Stimulated activated memory B cell treated with anti-CD40 and anti-IgM and Interleukin-4, amounts not matched to agents 10 μg/mL and 1 μg/mL and 100 μg/mL, for 72 hours (primary cell): ENCODE measurements at regions not wholly inside any gene's neighbourhood (a gene's known extent, or its start where the extent isn't known, plus 50 kb on each side); places are given as distances from the start of the nearest gene placed in this dataset.
"Not testable (repeated sequence)": the region's sequence is repeated elsewhere in the genome, so short reads cannot be mapped to it uniquely, and the experiment has no call there.

Source experiments
- ATAC-seq: fragments of 150-1000 bp; cut with Tn5 transposase; 2 replicates; pipeline ENCODE4 v1.10.0; 2021
- H3K27ac Mint-ChIP-seq: one replicate; pipeline ENCODE4 v1.8.0; 2022; ENCODE audit warnings: mild to moderate bottlenecking, mixed read lengths
- H3K27me3 Mint-ChIP-seq: one replicate; pipeline ENCODE4 v1.8.0; 2022; ENCODE audit warnings: mixed read lengths
- H3K36me3 Mint-ChIP-seq: one replicate; pipeline ENCODE4 v1.8.0; 2022; ENCODE audit warnings: mixed read lengths
- H3K4me1 Mint-ChIP-seq: one replicate; pipeline ENCODE4 v1.8.0; 2022; ENCODE audit warnings: mixed read lengths
- H3K4me3 Mint-ChIP-seq: one replicate; pipeline ENCODE4 v1.8.0; 2022; ENCODE audit warnings: mild to moderate bottlenecking, moderate library complexity, mixed read lengths
- H3K9me3 Mint-ChIP-seq: one replicate; pipeline ENCODE4 v1.8.0; 2022; ENCODE audit warnings: mixed read lengths

GRCh38 chr1:221525749-221526148 is 216.1 kb downstream of the DUSP10 start:
- ATAC-seq = no peak
- Mint-ChIP-seq H3K27ac (no peak overlapping the region), H3K4me3 (no peak overlapping the region), H3K4me1 (no peaks in the 10 kb centered on the region), H3K9me3 (no peaks in the 10 kb centered on the region), H3K36me3 (no peaks in the 10 kb centered on the region), H3K27me3 (peaks cover 22% of the 10 kb centered on the region)

GRCh38 chr1:221527302-221527701 is 214.6 kb downstream of the DUSP10 start:
- no peak for ATAC-seq
- no peaks in the 10 kb centered on the region for H3K36me3 Mint-ChIP-seq
- no peaks in the 10 kb centered on the region for H3K9me3 Mint-ChIP-seq
- H3K4me1 Mint-ChIP-seq = no peaks in the 10 kb centered on the region
- no peak overlapping the region for H3K4me3 Mint-ChIP-seq
- no peak overlapping the region for H3K27ac Mint-ChIP-seq
- peaks cover 38% of the 10 kb centered on the region for H3K27me3 Mint-ChIP-seq

GRCh38 chr1:221527886-221528624 is 213.8 kb downstream of the DUSP10 start:
- peaks cover 42% of the 10 kb centered on the region for H3K27me3 Mint-ChIP-seq
- no peaks in the 10 kb centered on the region for H3K9me3 Mint-ChIP-seq
- no peak for ATAC-seq
- H3K4me3 Mint-ChIP-seq = no peak overlapping the region
- H3K4me1 Mint-ChIP-seq = no peaks in the 10 kb centered on the region
- no peaks in the 10 kb centered on the region for H3K36me3 Mint-ChIP-seq
- no peak overlapping the region for H3K27ac Mint-ChIP-seq

GRCh38 chr1:221530159-221530558 is 211.7 kb downstream of the DUSP10 start:
- H3K36me3 Mint-ChIP-seq, H3K9me3 Mint-ChIP-seq, H3K4me3 Mint-ChIP-seq, H3K27ac Mint-ChIP-seq, ATAC-seq, H3K4me1 Mint-ChIP-seq: not testable (repeated sequence)
- peaks cover 42% of the 10 kb centered on the region for H3K27me3 Mint-ChIP-seq

GRCh38 chr1:221530791-221531190 is 211.1 kb downstream of the DUSP10 start:
- ATAC-seq = no peak
- H3K36me3 Mint-ChIP-seq = no peaks in the 10 kb centered on the region
- H3K9me3 Mint-ChIP-seq = no peaks in the 10 kb centered on the region
- H3K4me3 Mint-ChIP-seq = no peak overlapping the region
- H3K27ac Mint-ChIP-seq = no peak overlapping the region
- H3K4me1 Mint-ChIP-seq = no peaks in the 10 kb centered on the region
- H3K27me3 Mint-ChIP-seq = peaks cover 42% of the 10 kb centered on the region

- Mint-ChIP-seq H3K36me3 (no peaks in the 10 kb centered on the region), H3K9me3 (no peaks in the 10 kb centered on the region), H3K27ac (no peak overlapping the region), H3K4me1 (no peaks in the 10 kb centered on the region), H3K4me3 (no peak overlapping the region), H3K27me3 (peaks cover 39% of the 10 kb centered on the region)
- no peak for ATAC-seq
Measured at GRCh38 chr1:221532071-221532773, 209.7 kb downstream of the DUSP10 start.

- no peaks in the 10 kb centered on the region for H3K9me3 Mint-ChIP-seq
Measured at GRCh38 chr1:221541296-221541695, 200.6 kb downstream of the DUSP10 start.

GRCh38 chr1:221543529-221544120 is 198.3 kb downstream of the DUSP10 start:
- H3K27me3 Mint-ChIP-seq = peaks cover 16% of the 10 kb centered on the region
- ATAC-seq = no peak
- no peak overlapping the region for H3K4me3 Mint-ChIP-seq
- H3K27ac Mint-ChIP-seq = no peak overlapping the region
- peaks cover 4% of the 10 kb centered on the region for H3K4me1 Mint-ChIP-seq
- no peaks in the 10 kb centered on the region for H3K36me3 Mint-ChIP-seq
- peaks cover 3% of the 10 kb centered on the region for H3K9me3 Mint-ChIP-seq

More at GRCh38 chr1:221541296-221541695, 200.6 kb downstream of the DUSP10 start:
- no peak overlapping the region for H3K27ac Mint-ChIP-seq
- H3K36me3 Mint-ChIP-seq = no peaks in the 10 kb centered on the region
- peaks cover 4% of the 10 kb centered on the region for H3K4me1 Mint-ChIP-seq
- H3K27me3 Mint-ChIP-seq = peaks cover 35% of the 10 kb centered on the region
- no peak for ATAC-seq
- H3K4me3 Mint-ChIP-seq = no peak overlapping the region

GRCh38 chr1:221548942-221549341 is 192.9 kb downstream of the DUSP10 start:
- Mint-ChIP-seq H3K9me3 (peaks cover 3% of the 10 kb centered on the region), H3K36me3 (no peaks in the 10 kb centered on the region), H3K27ac (no peak overlapping the region), H3K27me3 (no peaks in the 10 kb centered on the region), H3K4me3 (no peak overlapping the region), H3K4me1 (no peaks in the 10 kb centered on the region)
- ATAC-seq = no peak

GRCh38 chr1:221549815-221550214 is 192.1 kb downstream of the DUSP10 start:
- no peak for ATAC-seq
- Mint-ChIP-seq H3K4me1 (no peaks in the 10 kb centered on the region), H3K9me3 (peaks cover 3% of the 10 kb centered on the region), H3K27me3 (no peaks in the 10 kb centered on the region), H3K36me3 (no peaks in the 10 kb centered on the region), H3K4me3 (no peak overlapping the region), H3K27ac (no peak overlapping the region)

- H3K27ac Mint-ChIP-seq, H3K4me1 Mint-ChIP-seq, H3K9me3 Mint-ChIP-seq, H3K27me3 Mint-ChIP-seq, H3K4me3 Mint-ChIP-seq, H3K36me3 Mint-ChIP-seq, ATAC-seq: not testable (repeated sequence)
Measured at GRCh38 chr1:221552792-221553191, 189.1 kb downstream of the DUSP10 start.

- no peaks in the 10 kb centered on the region for H3K36me3 Mint-ChIP-seq
- H3K9me3 Mint-ChIP-seq = no peaks in the 10 kb centered on the region
- no peak for ATAC-seq
- no peak overlapping the region for H3K27ac Mint-ChIP-seq
- no peak overlapping the region for H3K4me3 Mint-ChIP-seq
- H3K27me3 Mint-ChIP-seq = no peaks in the 10 kb centered on the region
- H3K4me1 Mint-ChIP-seq = no peaks in the 10 kb centered on the region
Measured at GRCh38 chr1:221555689-221556433, 186.0 kb downstream of the DUSP10 start.

GRCh38 chr1:221556435-221556834 is 185.5 kb downstream of the DUSP10 start:
- Mint-ChIP-seq H3K9me3 (no peaks in the 10 kb centered on the region), H3K4me1 (no peaks in the 10 kb centered on the region), H3K36me3 (no peaks in the 10 kb centered on the region), H3K4me3 (no peak overlapping the region), H3K27me3 (no peaks in the 10 kb centered on the region), H3K27ac (no peak overlapping the region)
- no peak for ATAC-seq

- no peak overlapping the region for H3K27ac Mint-ChIP-seq
- H3K4me1 Mint-ChIP-seq = no peaks in the 10 kb centered on the region
- H3K27me3 Mint-ChIP-seq = no peaks in the 10 kb centered on the region
- no peaks in the 10 kb centered on the region for H3K36me3 Mint-ChIP-seq
- no peak overlapping the region for H3K4me3 Mint-ChIP-seq
- no peaks in the 10 kb centered on the region for H3K9me3 Mint-ChIP-seq
- no peak for ATAC-seq
Measured at GRCh38 chr1:221557013-221557412, 184.9 kb downstream of the DUSP10 start.

- no peak overlapping the region for H3K27ac Mint-ChIP-seq
- peaks cover 5% of the 10 kb centered on the region for H3K27me3 Mint-ChIP-seq
- H3K9me3 Mint-ChIP-seq = no peaks in the 10 kb centered on the region
- H3K4me1 Mint-ChIP-seq = no peaks in the 10 kb centered on the region
- ATAC-seq = no peak
- H3K36me3 Mint-ChIP-seq = no peaks in the 10 kb centered on the region
- no peak overlapping the region for H3K4me3 Mint-ChIP-seq
Measured at GRCh38 chr1:221558396-221558795, 183.5 kb downstream of the DUSP10 start.
